Prostate gland (tissue), 1 donor: ENCODE measurements at regions not wholly inside any gene's neighbourhood (a gene's known extent, or its start where the extent isn't known, plus 50 kb on each side); places are given as distances from the start of the nearest gene placed in this dataset.

Experiments
- POLR2A ChIP-seq: fragments of 450-650 bp; IDR thresholded peaks from one replicate; pipeline ENCODE4 v1.6.1; 2016; ENCODE audit warnings: antibody characterized with exemption, mild to moderate bottlenecking
- POLR2AphosphoS5 ChIP-seq: sonication (generic); formaldehyde crosslinking; IDR thresholded peaks from one replicate; pipeline ENCODE4 v1.6.1; 2017; ENCODE audit warnings: antibody characterized with exemption

DNA sequence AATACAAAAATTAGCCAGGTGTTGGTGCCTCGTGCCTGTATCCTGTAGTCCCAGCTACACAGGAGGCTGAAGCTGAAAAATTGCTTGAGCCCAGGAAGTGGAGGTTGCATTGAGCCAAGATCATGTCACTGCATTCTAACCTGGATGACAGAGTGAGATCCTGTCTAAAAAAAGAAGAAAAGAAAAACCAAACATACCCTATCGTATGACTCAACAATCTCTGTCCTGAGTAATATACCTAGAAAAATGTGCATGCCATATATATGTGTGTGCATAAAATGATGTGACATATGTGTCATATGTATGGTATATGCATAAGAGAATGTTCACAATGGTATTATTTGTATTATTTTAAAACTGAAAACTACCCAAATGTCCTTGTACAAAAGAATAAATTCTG, 261.5 kb upstream of the CLEC14A start:
- TF ChIP-seq POLR2A (no peak), POLR2AphosphoS5 (no peak)
